ENCODE measurements at regions not wholly inside any gene's neighbourhood (a gene's known extent, or its start where the extent isn't known, plus 50 kb on each side); places are given as distances from the start of the nearest gene placed in this dataset.

GRCh38 chr2:139969323-139969722, 1189.1 kb upstream of the NXPH2 start:
- POLR2A ChIA-PET, result no interaction called here
- H3K27ac ChIP-seq (ENCODE audit: extremely low read depth, low read depth, low read length), result no peak overlapping the region
- in situ Hi-C loops (cut with MboI) (no loop called here), intact Hi-C loops (cut with micrococcal nuclease) (no loop called here)
- BruUV-seq (replicated peaks), result no TSS peak
- no peak for TF ChIP-seq RBM22 (IDR thresholded peaks at IDR 0.05; ENCODE audit: low read depth, low read length, poor library complexity, severe bottlenecking)
- no peak for TF ChIP-seq TAF15 (IDR thresholded peaks at IDR 0.05; ENCODE audit: low read depth, low read length)
- TF ChIP-seq ZBTB7A (IDR thresholded peaks at IDR 0.05; ENCODE audit: borderline replicate concordance, control insufficient read depth, low read depth, low read length), result no peak
- no peak for TF ChIP-seq FOS (IDR thresholded peaks at IDR 0.05; ENCODE audit: extremely low read depth, insufficient read length)
- no peak for TF ChIP-seq NFXL1 (CRISPR knock-in tag; IDR thresholded peaks at IDR 0.05)
- TF ChIP-seq, protein P1, sequence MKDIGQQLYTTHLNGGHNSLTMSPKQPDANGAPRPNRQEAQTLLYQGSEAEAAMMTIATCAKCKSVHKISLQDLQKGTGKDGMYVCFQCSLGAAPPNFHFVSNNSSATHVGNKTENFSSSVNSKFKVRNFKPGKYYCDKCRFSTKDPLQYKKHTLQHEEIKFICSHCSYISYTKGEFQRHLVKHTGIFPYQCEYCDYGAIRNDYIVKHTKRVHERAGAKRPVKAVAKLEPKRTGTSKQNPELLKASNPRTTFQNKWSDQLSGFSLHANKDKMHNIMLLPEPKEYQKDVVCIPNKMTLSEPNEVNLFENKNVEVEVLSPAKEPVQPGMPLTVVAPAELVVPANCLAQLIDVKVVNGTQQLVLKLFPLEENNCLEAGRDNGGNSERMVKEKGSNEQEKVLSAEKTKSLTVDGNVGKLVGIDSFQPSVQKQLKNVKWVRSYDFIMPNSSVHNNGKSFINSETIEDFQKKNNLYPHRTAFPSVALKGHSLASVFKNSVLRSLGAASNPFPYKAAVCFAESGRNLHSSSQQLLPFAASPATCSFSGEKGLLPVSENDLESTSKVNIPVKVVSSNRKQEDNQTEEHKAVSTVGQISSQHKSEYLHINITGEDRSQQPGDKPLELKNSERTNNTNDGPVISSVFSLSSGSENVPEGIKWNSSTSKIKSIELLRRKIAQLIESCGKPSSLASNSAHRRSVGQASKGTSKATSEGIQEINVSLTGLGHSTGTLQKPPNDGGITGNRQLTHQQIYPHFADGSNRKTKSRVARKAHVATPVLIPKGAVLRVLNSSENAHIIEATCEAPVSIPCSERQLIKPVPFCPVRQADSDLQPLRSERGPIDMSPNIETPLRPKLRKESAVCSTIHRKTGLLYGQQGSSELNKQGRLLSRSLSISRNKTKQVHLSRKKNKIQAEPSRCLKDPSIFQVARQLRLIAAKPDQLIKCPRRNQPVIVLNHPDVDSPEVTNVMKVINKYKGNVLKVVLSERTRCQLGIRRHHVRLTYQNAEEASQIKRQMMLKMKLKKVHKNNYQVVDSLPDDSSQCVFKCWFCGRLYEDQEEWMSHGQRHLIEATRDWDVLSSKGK (CRISPR knock-in tag; IDR thresholded peaks at IDR 0.05), result no peak
- no peak for TF ChIP-seq SMARCA5 (IDR thresholded peaks at IDR 0.05)
- TF ChIP-seq, protein P2, sequence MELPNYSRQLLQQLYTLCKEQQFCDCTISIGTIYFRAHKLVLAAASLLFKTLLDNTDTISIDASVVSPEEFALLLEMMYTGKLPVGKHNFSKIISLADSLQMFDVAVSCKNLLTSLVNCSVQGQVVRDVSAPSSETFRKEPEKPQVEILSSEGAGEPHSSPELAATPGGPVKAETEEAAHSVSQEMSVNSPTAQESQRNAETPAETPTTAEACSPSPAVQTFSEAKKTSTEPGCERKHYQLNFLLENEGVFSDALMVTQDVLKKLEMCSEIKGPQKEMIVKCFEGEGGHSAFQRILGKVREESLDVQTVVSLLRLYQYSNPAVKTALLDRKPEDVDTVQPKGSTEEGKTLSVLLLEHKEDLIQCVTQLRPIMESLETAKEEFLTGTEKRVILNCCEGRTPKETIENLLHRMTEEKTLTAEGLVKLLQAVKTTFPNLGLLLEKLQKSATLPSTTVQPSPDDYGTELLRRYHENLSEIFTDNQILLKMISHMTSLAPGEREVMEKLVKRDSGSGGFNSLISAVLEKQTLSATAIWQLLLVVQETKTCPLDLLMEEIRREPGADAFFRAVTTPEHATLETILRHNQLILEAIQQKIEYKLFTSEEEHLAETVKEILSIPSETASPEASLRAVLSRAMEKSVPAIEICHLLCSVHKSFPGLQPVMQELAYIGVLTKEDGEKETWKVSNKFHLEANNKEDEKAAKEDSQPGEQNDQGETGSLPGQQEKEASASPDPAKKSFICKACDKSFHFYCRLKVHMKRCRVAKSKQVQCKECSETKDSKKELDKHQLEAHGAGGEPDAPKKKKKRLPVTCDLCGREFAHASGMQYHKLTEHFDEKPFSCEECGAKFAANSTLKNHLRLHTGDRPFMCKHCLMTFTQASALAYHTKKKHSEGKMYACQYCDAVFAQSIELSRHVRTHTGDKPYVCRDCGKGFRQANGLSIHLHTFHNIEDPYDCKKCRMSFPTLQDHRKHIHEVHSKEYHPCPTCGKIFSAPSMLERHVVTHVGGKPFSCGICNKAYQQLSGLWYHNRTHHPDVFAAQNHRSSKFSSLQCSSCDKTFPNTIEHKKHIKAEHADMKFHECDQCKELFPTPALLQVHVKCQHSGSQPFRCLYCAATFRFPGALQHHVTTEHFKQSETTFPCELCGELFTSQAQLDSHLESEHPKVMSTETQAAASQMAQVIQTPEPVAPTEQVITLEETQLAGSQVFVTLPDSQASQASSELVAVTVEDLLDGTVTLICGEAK (IDR thresholded peaks at IDR 0.05), result no peak
- TF ChIP-seq, protein P2 (CRISPR knock-in tag; IDR thresholded peaks at IDR 0.05), result no peak
- TF ChIP-seq MAZ (CRISPR knock-in tag; conservative IDR thresholded peaks at IDR 0.05 in 1 of 2, IDR thresholded peaks at IDR 0.05 in 1 of 2), result no peak
- H4K20me1 ChIP-seq (replicated peaks; ENCODE audit: control insufficient read depth, insufficient read depth, low read length), result no peaks in the 10 kb centered on the region
- no peaks in the 10 kb centered on the region for H3K4me1 ChIP-seq (replicated peaks in 1 of 2; ENCODE audit: control insufficient read depth in 2 of 2, insufficient read depth in 2 of 2, low read length in 2 of 2)
- ATAC-seq, result no peak
- CTCF ChIA-PET (ENCODE audit: low intra/inter-chr PET ratio), result no interaction called here
- no peaks in the 10 kb centered on the region for H3K79me2 ChIP-seq (ENCODE audit: control insufficient read depth, insufficient read depth, low read length)
- FAIRE-seq, result no peak
- 0% methylated on average over 3 of the region's 3 CpGs for WGBS (ENCODE audit: insufficient coverage, low coverage, missing lambda C conversion rate)
- peaks cover 3% of the 10 kb centered on the region; the same call in 1 of the 2 replicates for H3K9me3 ChIP-seq (replicated peaks; ENCODE audit: control insufficient read depth, insufficient read depth, low read depth, low read length)
- no peak for DNase-seq (ENCODE audit: extremely low read depth in 1 of 4, low spot score in 3 of 4)
- no peaks in the 10 kb centered on the region for H3K9me1 ChIP-seq (ENCODE audit: control insufficient read depth, insufficient read depth, low read length)
- no peaks in the 10 kb centered on the region for H3K36me3 ChIP-seq (ENCODE audit: control insufficient read depth, insufficient read depth, low read length)
- H3K4me3 ChIP-seq, result no peak overlapping the region
- no peak overlapping the region for H2AFZ ChIP-seq (ENCODE audit: low read depth, low read length)
- H3K9ac ChIP-seq (ENCODE audit: insufficient read depth in 1 of 2, low read depth in 2 of 2, low read length in 2 of 2), result no peak overlapping the region
- no peaks in the 10 kb centered on the region for H3K27me3 ChIP-seq (ENCODE audit: control insufficient read depth in 2 of 2, insufficient read depth in 2 of 2, low read length in 2 of 2)
- H3K4me2 ChIP-seq (ENCODE audit: insufficient read depth, low read length), result no peak overlapping the region
